HG03521 (cell line): ENCODE measurements at regions not wholly inside any gene's neighbourhood (a gene's known extent, or its start where the extent isn't known, plus 50 kb on each side); places are given as distances from the start of the nearest gene placed in this dataset.

ENCODE experiments used
- ATAC-seq: cut with Tn5 transposase; IDR thresholded peaks from one replicate; pipeline ENCODE4 v1.9.1; 2021; ENCODE audit warnings: mild to moderate bottlenecking, moderate library complexity; ENCODE audit not compliant: unreplicated experiment

DNA sequence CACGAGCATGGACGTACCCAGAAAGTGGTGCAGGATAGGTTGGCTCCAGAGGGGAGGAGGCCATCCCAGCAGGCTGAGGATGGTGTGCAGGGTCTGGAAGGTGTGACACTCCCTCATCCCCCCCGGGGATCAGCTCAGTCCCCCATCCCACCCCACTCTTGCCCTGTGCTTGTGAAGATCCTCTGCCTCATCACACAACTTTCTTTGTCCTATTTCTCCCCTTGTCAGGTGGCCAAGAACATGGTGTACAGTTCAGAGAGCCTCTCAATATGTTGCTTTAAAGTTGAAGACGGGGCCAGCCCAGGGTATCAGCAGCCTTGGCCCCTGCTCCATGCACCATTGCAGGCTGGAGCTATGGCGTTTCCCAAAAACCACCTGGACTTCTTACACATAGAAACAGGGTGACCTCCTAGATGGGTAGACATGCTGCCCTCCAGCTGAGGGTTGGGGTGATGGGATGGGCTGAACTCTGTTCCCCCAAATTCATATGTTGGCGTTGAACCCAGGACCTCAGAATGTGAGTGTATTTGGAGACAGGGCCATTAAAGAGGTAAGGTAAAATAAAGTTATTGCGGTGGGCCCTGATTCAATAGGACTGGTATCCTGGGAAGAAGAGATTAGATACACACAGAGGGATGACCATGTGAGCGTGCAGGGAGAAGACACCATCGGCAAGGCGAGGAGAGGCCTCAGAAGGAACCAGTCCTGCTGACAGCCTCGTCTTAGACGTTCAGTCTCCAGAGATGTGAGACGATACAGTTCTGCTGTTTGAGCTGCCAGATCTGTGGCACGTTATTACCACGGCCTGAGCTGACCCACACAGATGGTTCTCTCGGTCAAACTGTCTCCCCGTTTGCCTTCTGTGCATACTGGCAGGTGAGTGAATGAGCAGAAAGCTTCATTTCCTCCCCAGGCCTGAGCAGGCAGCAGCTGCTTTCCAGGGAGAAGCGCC lies 272.5 kb downstream of the GADD45G start:
- ATAC-seq, result no peak

- ATAC-seq, result no peak
These were observed 273.2 kb downstream of the GADD45G start for GRCh38 chr9:89878003-89878411.

GRCh38 chr9:89878687-89879086 lies 273.9 kb downstream of the GADD45G start:
- ATAC-seq, result no peak

DNA sequence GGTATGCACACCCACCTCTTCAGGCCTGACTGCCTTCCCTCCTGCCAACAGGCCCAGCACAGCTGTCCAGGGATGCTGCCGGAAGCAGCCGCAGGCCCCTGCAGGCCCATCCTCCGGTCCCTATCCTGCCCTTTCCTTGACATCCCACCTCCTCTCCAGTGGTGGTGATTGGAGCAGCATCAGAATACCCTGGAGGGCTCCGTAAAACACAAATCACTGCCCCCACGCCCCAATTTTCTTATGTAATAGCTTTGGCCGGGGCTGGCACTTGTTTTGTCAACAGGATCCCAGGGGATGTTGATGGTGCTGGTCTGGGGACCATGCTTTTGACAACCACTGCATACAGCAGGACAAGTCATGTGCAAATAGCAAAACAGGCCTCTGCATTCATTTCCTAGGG lies 274.5 kb downstream of the GADD45G start:
- ATAC-seq, result no peak

- no peak for ATAC-seq
These were observed 274.9 kb downstream of the GADD45G start for GRCh38 chr9:89879701-89880100.

GRCh38 chr9:89880161-89880560 lies 275.3 kb downstream of the GADD45G start:
- no peak for ATAC-seq

GRCh38 chr9:89880721-89881120 lies 275.9 kb downstream of the GADD45G start:
- ATAC-seq, result no peak

DNA sequence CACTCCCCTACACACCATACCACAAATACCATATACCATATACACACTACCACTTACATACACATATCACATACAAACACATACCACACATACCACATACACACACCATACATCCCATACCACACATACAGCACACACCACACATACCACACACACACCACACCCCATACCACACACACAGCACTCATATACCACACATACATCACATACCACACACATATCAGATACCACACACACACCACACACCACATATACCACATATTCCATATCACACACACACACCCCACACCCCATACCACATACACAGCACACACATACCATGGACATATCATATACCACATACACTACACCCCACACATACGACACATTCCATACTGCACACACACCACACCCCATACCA lies 276.6 kb downstream of the GADD45G start:
- no peak for ATAC-seq

DNA sequence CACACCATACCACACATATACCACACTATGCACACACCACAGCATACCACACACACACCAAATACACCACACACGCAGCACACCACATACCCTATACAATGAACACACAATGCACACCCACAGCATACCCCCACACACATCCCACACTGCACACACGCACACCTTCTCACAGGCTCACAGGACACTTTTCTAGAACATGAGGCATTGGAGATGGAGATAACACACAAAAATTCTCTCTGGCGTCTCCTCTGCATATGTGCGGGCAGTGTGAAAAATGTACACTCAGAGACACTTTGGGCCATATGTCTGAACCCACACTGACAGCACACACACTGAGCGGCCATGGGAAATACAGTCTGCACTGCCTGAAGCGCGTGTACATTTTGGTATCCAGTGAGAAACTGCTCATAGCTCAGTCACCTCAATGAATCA lies 278.1 kb downstream of the GADD45G start:
- no peak for ATAC-seq

DNA sequence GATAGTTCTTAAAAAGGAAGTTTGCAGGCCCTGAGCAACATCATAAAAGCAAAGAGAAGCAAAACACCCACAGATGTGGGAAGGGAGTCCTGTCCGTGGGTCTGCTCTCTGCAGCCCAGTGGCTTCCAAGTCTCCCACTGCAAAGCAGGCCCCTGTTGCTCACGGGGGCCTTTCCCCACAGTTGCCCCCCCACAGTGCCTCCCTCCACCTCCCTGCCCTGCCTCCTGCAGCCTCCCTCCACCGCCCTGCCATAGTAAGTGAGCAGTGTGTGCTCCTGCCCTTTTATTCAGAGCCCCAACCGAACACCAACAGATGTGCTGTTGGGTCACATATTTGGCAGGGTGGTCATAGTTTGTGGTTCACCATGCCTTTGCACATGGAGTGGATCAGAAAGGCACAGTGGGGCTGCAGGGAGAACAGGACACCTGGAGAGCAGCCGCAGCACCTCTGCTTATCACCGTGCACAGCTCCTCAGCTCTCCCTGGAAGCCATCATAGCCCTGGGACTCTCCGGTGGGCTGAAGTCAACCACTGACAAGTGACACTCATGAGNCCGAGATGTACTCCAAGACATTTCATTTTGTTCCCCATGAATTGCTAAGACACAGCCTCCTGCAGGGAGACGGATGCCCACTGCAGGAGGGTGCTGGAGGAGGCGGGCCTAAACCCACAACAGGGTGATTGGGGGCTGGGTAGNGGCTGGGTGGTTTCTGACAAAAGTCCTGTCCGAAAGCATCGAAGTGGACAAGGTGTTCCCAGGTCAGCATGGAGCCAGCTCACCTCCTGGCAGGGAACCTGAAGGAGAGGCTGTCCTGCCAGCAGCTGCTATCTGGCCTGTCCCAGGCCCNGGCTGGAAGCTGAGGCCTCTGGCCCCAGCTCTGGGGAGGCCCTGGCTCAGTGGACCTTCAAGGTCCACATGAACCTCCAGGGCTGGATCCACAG lies 278.9 kb downstream of the GADD45G start:
- ATAC-seq, result no peak

DNA sequence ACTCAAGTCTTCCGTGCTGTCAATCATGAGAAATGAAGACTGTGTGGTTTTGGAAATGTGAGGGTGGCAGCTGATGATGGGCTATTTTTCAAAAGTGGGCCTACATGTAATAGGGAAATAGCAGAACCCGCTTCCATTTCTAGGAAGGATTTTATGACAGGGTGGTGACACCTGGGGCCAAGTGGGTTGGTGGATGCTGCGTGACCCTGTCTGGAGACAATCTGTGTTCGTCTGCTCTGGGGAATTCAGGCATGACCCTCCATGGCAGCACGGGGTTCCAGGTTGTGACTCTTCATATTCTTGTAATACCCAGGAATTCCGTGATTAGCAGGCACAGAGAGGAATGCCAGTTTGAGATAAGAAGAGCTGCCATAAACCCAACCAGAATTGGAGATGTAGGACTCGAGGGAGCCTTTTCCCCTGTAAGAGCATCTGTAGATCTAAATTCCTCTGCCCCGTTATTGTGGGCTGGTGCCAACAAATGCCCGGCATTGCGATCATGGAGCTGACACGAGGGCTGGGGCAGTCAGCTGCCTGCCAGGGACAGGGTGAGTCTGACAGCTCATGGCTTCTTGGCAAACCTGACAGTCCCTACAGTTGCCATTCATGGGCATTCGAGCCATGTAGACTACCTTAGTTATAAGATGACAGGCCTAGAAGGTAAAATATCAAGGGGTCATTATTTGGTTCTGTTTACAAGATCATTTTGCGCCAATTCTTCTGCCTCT lies 279.7 kb downstream of the GADD45G start:
- ATAC-seq, result no peak

- no peak for ATAC-seq
These were observed 280.3 kb downstream of the GADD45G start for GRCh38 chr9:89885156-89885555.

DNA sequence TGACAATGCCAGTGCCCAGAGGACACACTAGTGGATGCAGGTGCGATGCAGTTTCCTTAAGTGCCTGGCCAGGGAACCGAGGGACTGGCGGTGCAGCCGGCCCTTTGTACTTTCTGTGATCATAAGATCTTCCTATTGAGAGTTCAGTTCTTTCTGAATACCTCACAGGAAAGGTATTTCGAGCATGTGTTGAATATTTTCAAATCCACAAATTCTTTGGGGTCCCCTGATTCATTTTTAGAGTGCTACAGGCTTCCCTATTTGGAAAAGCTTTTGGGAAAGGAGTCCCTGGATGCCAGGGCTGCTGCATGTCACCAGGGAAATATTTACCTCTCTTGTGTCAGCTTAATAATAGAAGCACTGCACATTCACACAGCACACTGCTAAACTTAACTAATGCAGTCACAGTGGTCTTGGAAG lies 281.5 kb downstream of the GADD45G start:
- ATAC-seq, result no peak

- ATAC-seq, result no peak
These were observed 282.5 kb downstream of the GADD45G start for GRCh38 chr9:89887286-89887685.

DNA sequence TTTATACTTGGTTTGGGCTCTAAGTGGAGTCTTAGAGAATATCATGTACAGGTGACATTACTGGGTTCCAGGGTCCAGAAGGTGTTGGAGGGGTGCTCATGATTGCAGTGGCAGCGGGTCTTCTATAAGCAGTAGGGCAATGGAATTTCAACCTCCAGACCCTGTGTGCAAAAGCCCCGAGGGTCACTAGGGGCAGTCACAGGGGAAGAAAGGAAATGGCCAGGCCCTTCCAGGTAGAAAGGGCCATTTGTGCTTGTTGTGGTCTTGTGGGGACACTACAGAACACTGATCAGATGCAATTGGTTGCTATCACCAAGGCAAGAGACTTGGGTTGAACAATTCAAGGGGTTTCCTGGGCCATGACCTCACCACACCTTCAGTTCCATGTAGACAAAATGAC lies 283.4 kb downstream of the GADD45G start:
- no peak for ATAC-seq

DNA sequence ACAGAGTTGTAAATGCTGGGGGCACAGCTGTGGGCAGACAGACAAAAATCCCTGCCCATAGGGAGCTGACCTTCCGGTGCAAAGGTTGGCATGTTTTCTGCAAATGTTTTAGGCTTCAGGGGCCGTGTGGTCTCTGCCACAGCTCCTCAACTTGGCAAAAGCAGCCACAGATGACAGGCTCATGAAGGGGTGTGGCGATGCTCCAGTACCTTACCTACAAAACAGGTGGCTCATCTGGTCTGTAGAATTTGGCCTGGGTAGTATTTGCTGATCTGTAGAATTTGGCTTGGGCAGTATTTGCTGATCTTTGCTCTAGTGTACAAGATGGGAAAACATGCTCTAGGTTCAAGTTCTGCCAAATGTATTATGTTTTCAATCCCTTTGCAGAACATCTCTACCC lies 283.9 kb downstream of the GADD45G start:
- no peak for ATAC-seq

GRCh38 chr9:89889865-89890264 lies 285.1 kb downstream of the GADD45G start:
- ATAC-seq, result no peak

GRCh38 chr9:89890326-89890980 lies 285.6 kb downstream of the GADD45G start:
- no peak for ATAC-seq

DNA sequence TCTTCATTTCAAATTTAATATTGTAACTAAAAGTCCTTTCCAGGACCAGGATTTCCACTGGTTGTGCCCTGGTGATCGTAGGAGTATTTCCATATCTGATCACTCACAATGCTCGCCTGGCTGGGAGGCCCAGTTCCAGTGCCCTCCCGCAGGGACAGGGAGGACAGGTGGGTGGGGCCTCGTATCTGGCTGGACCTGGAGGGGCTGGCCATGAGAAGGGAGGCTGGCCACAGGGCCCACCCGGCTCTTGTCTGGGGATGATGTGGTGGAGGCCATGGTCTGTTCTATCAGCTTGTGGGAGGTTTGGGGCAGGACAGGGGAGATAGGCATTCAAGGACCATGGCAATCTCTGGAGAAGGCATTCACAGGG lies 286.4 kb downstream of the GADD45G start:
- no peak for ATAC-seq

DNA sequence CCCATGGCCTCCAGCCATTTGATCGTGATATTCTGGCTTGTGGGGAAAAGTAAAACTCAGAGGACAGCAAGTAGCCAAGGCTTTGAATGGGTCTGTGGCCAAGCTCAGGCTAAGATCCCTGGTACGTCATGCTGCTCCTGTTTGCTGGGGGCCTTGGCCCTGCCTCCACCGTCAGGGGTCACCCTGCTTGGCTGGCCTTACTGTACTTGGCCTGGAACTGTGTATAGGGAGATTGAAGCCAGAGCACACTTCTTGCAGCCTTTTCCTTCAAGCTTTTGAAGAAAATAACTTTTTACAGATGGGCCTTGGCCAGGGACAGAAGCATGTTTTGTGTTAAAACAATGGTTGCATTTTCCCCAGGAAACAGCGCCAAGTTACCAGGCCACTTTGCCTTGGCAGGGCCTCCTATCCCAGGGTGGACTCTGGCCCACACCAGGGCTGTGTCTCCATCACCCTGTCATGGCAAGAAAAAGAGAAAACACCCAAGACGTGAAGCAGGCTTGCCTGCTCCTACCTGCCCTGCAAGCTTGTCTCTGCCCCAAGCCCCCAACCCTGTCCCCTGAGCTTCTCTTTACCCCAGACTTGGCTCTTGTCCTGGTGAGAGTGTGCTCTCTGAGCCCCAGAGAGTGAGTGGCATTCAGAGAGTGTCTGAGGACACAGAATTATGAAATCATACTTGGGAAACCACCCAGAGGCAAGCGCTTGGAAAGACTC lies 286.9 kb downstream of the GADD45G start:
- ATAC-seq, result no peak
